Lung (tissue), 11 donors: ENCODE measurements at regions not wholly inside any gene's neighbourhood (a gene's known extent, or its start where the extent isn't known, plus 50 kb on each side); places are given as distances from the start of the nearest gene placed in this dataset.
"Not testable (repeated sequence)": the region's sequence is repeated elsewhere in the genome, so short reads cannot be mapped to it uniquely, and the experiment has no call there.

ENCODE experiments used
- ATAC-seq: fragments of 200-7000 bp; cut with Tn5 transposase; one replicate; pipeline ENCODE4 v1.9.1; 2020; ENCODE audit warnings: moderate number of reproducible peaks; ENCODE audit not compliant: insufficient read depth, low FRiP score
- DNase-seq, 3 donors: peaks; one replicate each; pipeline ENCODE4 v3.0.0-alpha.2; 2013 to 2017
- H3K27ac ChIP-seq, 2 donors: one replicate each; pipeline ENCODE4 v1.5.1; 2013; ENCODE audit warnings: mild to moderate bottlenecking in 2 of 2, moderate library complexity in 2 of 2, control low read depth in 1 of 2, inconsistent platforms in 1 of 2, low read depth in 1 of 2, low read length in 1 of 2
- H3K27me3 ChIP-seq, 3 donors: one replicate each; pipeline ENCODE4 v1.5.1; 2013; ENCODE audit warnings: low read length in 2 of 3; ENCODE audit not compliant: control insufficient read depth in 3 of 3, insufficient read depth in 3 of 3
- H3K36me3 ChIP-seq, 4 donors: one replicate each; pipeline ENCODE4 v1.5.1; 2013; ENCODE audit warnings: low read length in 4 of 4, mild to moderate bottlenecking in 1 of 4, moderate library complexity in 1 of 4; ENCODE audit not compliant: control insufficient read depth in 4 of 4, insufficient read depth in 4 of 4
- H3K4me1 ChIP-seq, 5 donors: one replicate each; pipeline ENCODE4 v1.5.1; 2013; ENCODE audit warnings: low read length in 5 of 5, mild to moderate bottlenecking in 2 of 5, moderate library complexity in 1 of 5; ENCODE audit not compliant: control insufficient read depth in 5 of 5, insufficient read depth in 5 of 5
- H3K4me3 ChIP-seq: one replicate; pipeline ENCODE4 v1.5.1; 2013; ENCODE audit warnings: mild to moderate bottlenecking, control low read depth, moderate library complexity
- H3K9ac ChIP-seq, 2 donors: one replicate each; pipeline ENCODE4 v1.5.1; 2013; ENCODE audit warnings: low read length in 2 of 2, control low read depth in 1 of 2; ENCODE audit not compliant: insufficient read depth in 1 of 2
- H3K9me3 ChIP-seq, 4 donors: one replicate each; pipeline ENCODE4 v1.5.1; 2013; ENCODE audit warnings: low read length in 3 of 4, mild to moderate bottlenecking in 1 of 4, moderate library complexity in 1 of 4; ENCODE audit not compliant: control insufficient read depth in 4 of 4, insufficient read depth in 3 of 4
- WGBS, 2 donors: extraction: QIAGEN DNeasy Blood & Tissue Kit; methylation state at CpG; one replicate each; pipeline ENCODE4 v1.1.7; 2013; 5-methylcytosine and 5-hydroxymethylcytosine counted together
- TF ChIP-seq, protein P1 (sequence below): IDR thresholded peaks from 2 replicates; pipeline ENCODE4 v1.5.1; 2012; ENCODE audit warnings: mild to moderate bottlenecking; ENCODE audit errors: control extremely low read depth, extremely low read depth
- donor health status: control.
- donor health status: control.
- donor health status: Bipolar disorder and iron deficiency.
- donor health status: healthy.
- donor health status: DM: yes; HTN: yes; CAD: no.

DNA sequence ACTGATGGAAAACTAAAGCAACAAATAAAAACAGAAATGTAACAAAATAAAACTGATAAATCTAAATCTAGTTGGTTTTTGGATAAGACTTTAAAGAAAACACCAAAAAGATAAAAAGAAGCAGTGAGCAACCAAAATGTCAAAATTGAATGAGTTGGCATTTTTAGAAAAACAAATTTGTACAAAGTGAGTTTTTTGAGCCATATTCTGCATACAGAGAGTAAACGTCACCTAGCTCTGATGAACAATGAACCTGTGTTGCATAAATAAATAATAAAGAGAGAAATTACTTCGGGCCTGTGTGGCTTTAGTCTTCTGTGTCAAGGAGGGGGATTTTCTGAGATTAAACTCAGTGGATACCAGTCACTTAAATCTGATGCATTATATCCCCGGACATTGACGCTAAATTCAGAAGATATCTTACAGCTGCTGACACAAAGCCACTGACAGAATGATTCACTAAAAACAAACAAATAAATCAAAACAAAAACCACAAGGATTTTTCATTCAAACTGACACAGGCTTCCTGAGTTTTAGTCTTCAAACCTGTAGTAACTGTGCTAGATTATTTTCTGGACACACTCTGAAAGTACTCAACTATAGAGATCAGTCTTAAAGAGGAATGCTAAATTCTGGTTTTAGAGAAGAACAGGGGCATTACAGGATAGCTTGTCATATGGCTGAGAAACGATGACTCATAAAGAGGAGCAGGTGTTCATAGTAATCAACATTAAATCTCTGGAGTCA is 403.5 kb upstream of the ST8SIA4 start:
- no peak for DNase-seq
- TF ChIP-seq, protein P1, sequence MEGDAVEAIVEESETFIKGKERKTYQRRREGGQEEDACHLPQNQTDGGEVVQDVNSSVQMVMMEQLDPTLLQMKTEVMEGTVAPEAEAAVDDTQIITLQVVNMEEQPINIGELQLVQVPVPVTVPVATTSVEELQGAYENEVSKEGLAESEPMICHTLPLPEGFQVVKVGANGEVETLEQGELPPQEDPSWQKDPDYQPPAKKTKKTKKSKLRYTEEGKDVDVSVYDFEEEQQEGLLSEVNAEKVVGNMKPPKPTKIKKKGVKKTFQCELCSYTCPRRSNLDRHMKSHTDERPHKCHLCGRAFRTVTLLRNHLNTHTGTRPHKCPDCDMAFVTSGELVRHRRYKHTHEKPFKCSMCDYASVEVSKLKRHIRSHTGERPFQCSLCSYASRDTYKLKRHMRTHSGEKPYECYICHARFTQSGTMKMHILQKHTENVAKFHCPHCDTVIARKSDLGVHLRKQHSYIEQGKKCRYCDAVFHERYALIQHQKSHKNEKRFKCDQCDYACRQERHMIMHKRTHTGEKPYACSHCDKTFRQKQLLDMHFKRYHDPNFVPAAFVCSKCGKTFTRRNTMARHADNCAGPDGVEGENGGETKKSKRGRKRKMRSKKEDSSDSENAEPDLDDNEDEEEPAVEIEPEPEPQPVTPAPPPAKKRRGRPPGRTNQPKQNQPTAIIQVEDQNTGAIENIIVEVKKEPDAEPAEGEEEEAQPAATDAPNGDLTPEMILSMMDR, result no peak

DNA sequence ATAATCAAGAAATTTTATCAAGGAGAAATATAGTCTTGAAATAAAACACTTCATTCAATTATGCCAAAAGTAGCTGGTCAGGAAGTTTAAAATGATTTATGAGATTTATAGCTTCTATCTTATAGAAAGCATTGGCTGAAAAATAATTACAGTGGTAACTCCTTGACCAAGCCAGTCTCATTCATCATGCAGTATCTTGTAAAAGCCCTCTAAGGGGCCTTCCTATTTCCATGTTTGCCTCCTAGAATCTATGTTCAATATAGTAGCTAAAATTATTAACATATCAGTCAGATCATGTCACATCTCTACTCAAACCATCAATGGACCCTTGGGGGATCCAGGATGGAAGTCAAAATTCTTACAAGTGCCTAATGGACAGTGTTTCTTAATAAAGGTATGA is 393.4 kb upstream of the ST8SIA4 start:
- Histone ChIP-seq H3K27me3 (no peaks in the 10 kb centered on the region), H3K9ac (no peak overlapping the region), H3K4me3 (no peak overlapping the region), H3K36me3 (no peaks in the 10 kb centered on the region), H3K4me1 (no peaks in the 10 kb centered on the region), H3K9me3 (no peaks in the 10 kb centered on the region), H3K27ac (no peak overlapping the region)
- TF ChIP-seq, protein P1, result no peak
- DNase-seq, result no peak
- ATAC-seq, result no peak

More for the DNA sequence above, 403.5 kb upstream of the ST8SIA4 start:
- Histone ChIP-seq H3K4me1 (no peaks in the 10 kb centered on the region), H3K9ac (no peak overlapping the region), H3K9me3 (no peaks in the 10 kb centered on the region), H3K36me3 (no peaks in the 10 kb centered on the region), H3K27ac (no peak overlapping the region), H3K4me3 (no peak overlapping the region), H3K27me3 (no peaks in the 10 kb centered on the region)
- 69 to 76% methylated on average over 5 of the region's 5 CpGs for WGBS, 2 donors
- no peak for ATAC-seq

DNA sequence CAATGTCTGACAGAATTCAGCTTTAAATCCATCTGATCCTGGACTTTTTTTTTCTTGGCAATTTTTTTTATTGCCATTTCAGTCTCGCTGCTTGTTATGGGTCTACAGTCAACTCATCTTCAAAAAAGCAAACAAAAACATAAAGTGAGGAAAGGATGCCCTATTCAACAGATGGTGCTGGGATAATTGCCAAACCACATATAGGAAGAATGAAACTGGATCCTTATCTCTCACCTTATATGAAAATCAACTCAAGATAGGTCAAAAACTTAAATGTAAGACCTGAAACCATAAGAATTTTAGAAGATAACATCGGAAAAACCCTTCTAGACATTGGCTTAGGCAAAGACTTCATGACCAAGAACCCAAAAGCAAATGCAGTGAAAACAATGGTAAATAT is 389.1 kb upstream of the ST8SIA4 start:
- Histone ChIP-seq H3K27ac (no peak overlapping the region), H3K9ac (no peak overlapping the region), H3K36me3 (no peaks in the 10 kb centered on the region), H3K27me3 (no peaks in the 10 kb centered on the region), H3K4me1 (no peaks in the 10 kb centered on the region), H3K4me3 (no peak overlapping the region), H3K9me3 (peaks cover 0 to 2% (median 0%) of the 10 kb centered on the region in 4 donors)
- ATAC-seq (no peak), DNase-seq (peak in 1 of 3 donors; percentile 0)
- 76 to 83% methylated on average over 2 of the region's 2 CpGs for WGBS, 2 donors
- TF ChIP-seq, protein P1, result no peak

DNA sequence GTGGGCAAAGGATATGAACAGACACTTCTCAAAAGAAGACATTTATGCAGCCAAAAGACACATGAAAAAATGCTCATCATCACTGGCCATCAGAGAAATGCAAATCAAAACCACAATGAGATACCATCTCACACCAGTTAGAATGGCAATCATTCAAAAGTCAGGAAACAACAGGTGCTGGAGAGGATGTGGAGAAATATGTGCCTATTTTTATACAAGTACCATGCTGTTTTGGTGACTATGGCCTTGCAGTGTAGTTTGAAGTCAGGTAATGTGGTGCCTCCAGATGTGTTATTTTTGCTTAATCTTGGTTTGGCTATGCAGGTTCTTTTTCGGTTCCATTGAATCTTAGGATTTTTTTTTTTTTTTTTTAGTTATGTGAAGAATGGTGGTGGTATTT is 387.7 kb upstream of the ST8SIA4 start:
- WGBS, 2 donors, result 85 to 98% methylated on average over 1 of the region's 1 CpG
- H3K9me3 ChIP-seq, H3K27ac ChIP-seq, ATAC-seq, H3K4me1 ChIP-seq, H3K27me3 ChIP-seq, H3K4me3 ChIP-seq, H3K36me3 ChIP-seq, H3K9ac ChIP-seq, DNase-seq: not testable (repeated sequence)
